Testis (tissue), 2 donors: ENCODE measurements at regions not wholly inside any gene's neighbourhood (a gene's known extent, or its start where the extent isn't known, plus 50 kb on each side); places are given as distances from the start of the nearest gene placed in this dataset.
"Not testable (repeated sequence)": the region's sequence is repeated elsewhere in the genome, so short reads cannot be mapped to it uniquely, and the experiment has no call there.

Source experiments
- DNase-seq: peaks from one replicate; pipeline ENCODE4 v3.0.0-alpha.2; 2019
- H3K27ac ChIP-seq, 2 donors: fragments of 200-600 bp; sonication (generic); one replicate each; pipeline ENCODE4 v1.5.1; 2019
- H3K27me3 ChIP-seq: fragments of 200-600 bp; sonication (generic); one replicate; pipeline ENCODE4 v1.5.1; 2019
- H3K36me3 ChIP-seq: fragments of 200-600 bp; sonication (generic); one replicate; pipeline ENCODE4 v1.5.1; 2017; ENCODE audit warnings: low read depth; ENCODE audit errors: missing control alignments
- H3K4me1 ChIP-seq: fragments of 200-600 bp; sonication (generic); one replicate; pipeline ENCODE4 v1.5.1; 2019
- H3K4me3 ChIP-seq, 2 donors: fragments of 200-600 bp; sonication (generic); one replicate each; pipeline ENCODE4 v1.5.1; 2017 to 2019
- H3K9me3 ChIP-seq: fragments of 200-600 bp; sonication (generic); one replicate; pipeline ENCODE4 v1.5.1; 2017
- POLR2A ChIP-seq: fragments of 450-650 bp; IDR thresholded peaks from one replicate; pipeline ENCODE4 v1.6.1; 2017; ENCODE audit warnings: antibody characterized with exemption, mild to moderate bottlenecking, moderate library complexity
- WGBS, 2 donors: methylation state at CpG; one replicate each; pipeline ENCODE4 v1.1.5; 2018; 5-methylcytosine and 5-hydroxymethylcytosine counted together
- intact Hi-C: fragments of 100-400 bp; cut with DNase I; formaldehyde crosslinking; loops from one replicate; pipeline ENCODE4 v1.15.1; 2023; ENCODE audit warnings: low total_unique reads
- small RNA-seq, 2 donors: library from RNA; depleted of rRNA; stranded (forward); fragments of <200 nt; gene quantifications; one replicate each; pipeline ENCODE3, GENCODE V24; 2016
- TF ChIP-seq, protein P1 (sequence below), 3 experiments: fragments of 450-650 bp in 2 of 3; fragments of 200-600 bp in 1 of 3; sonication (generic) in 1 of 3; IDR thresholded peaks; one replicate each; pipeline ENCODE4 v1.5.1; 2016 to 2019; ENCODE audit warnings: antibody characterized with exemption in 3 of 3, mild to moderate bottlenecking in 2 of 3, moderate library complexity in 1 of 3

DNA sequence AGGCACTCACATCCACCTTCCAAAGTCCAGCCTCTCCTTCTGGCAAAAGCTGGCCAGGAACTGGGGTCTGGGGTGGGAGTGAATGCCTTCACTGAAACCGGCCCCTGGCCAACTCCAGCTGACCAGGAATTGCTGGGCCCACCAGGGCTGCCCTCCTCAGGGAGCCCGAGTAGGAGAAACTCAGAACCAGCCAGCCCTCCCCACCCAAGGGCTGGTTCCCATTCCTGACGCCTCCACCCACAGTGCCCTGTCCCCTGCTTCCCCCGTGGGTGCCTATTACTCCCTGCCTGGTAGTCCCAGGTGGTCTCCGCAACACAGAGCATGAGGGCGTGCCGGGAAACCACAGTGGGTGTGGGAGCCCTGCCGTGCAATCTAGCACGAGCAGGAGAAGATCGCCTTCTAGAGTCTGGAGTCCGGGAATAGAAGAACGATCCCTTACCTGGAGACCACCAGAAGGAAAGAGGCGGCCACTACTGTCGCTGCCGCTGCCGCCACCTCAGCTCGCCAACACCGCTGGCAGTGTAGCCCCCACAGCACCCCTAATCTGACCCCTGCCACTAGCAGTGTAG is 178.8 kb downstream of the POTEB3 start:
- DNase-seq: peak; percentile 20
- TF ChIP-seq POLR2A: no peak
- TF ChIP-seq, protein P1, sequence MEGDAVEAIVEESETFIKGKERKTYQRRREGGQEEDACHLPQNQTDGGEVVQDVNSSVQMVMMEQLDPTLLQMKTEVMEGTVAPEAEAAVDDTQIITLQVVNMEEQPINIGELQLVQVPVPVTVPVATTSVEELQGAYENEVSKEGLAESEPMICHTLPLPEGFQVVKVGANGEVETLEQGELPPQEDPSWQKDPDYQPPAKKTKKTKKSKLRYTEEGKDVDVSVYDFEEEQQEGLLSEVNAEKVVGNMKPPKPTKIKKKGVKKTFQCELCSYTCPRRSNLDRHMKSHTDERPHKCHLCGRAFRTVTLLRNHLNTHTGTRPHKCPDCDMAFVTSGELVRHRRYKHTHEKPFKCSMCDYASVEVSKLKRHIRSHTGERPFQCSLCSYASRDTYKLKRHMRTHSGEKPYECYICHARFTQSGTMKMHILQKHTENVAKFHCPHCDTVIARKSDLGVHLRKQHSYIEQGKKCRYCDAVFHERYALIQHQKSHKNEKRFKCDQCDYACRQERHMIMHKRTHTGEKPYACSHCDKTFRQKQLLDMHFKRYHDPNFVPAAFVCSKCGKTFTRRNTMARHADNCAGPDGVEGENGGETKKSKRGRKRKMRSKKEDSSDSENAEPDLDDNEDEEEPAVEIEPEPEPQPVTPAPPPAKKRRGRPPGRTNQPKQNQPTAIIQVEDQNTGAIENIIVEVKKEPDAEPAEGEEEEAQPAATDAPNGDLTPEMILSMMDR (IDR thresholded peaks at IDR 0.05): no peak
- 74 to 78% methylated on average over 12 to 18 of the region's 18 CpGs for WGBS, 2 donors
- H3K27ac ChIP-seq: no peak overlapping the region
- no peaks in the 10 kb centered on the region for H3K27me3 ChIP-seq
- H3K4me1 ChIP-seq: no peaks in the 10 kb centered on the region
- H3K36me3 ChIP-seq: no peaks in the 10 kb centered on the region
- H3K4me3 ChIP-seq: peak overlapping the region; percentile 39 to 53
- H3K9me3 ChIP-seq: no peaks in the 10 kb centered on the region
- intact Hi-C loops: no loop called here

- H3K27ac ChIP-seq: no peak overlapping the region
- no peaks in the 10 kb centered on the region for H3K9me3 ChIP-seq
- peak overlapping the region; percentile 39 to 53 for H3K4me3 ChIP-seq
- WGBS, 2 donors: 73 to 76% methylated on average over 15 of the region's 15 CpGs
- no peaks in the 10 kb centered on the region for H3K4me1 ChIP-seq
- H3K27me3 ChIP-seq: no peaks in the 10 kb centered on the region
- peak; percentile 26 for DNase-seq
- H3K36me3 ChIP-seq: no peaks in the 10 kb centered on the region
- intact Hi-C loops: no loop called here
- TF ChIP-seq, protein P1 (IDR thresholded peaks at IDR 0.05): no peak
- no peak for TF ChIP-seq POLR2A
Measured at GRCh38 chr15:21260966-21261395, 179.3 kb downstream of the POTEB3 start.

DNA sequence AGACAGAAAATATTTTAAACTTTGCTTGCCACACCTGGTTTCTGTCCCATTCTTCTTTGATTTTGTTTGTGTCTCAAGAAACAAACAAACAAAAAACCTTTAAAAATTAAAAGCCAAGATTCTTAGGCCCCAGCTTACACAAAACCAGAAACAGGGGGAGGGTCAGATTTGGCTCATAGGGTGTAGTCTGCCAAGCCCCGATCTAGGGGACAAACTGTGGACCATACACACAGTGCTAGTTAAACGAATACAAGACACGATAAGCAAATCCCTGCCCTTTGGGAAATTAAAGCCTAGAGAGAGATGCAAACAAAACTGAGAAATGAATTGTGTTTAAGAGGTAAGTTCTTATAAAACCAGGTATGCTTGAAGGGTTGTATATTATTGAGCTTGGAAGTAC is 181.7 kb downstream of the POTEB3 start:
- H3K4me3 ChIP-seq, H3K27ac ChIP-seq, intact Hi-C loops, H3K4me1 ChIP-seq, H3K9me3 ChIP-seq, H3K27me3 ChIP-seq, H3K36me3 ChIP-seq: not testable (repeated sequence)
- DNase-seq: peak; percentile 14
- WGBS, 2 donors: 54 to 58% methylated on average over 3 of the region's 3 CpGs

- H3K27me3 ChIP-seq, H3K4me1 ChIP-seq, H3K4me3 ChIP-seq, H3K36me3 ChIP-seq, DNase-seq, H3K27ac ChIP-seq, H3K9me3 ChIP-seq, intact Hi-C loops: not testable (repeated sequence)
- WGBS, 2 donors: 60 to 79% methylated on average over 5 of the region's 5 CpGs
Measured at GRCh38 chr15:21249508-21250019, 190.7 kb downstream of the POTEB3 start.

Small RNA genes lying in the stretch of these regions (small RNA-seq; reads per million reads assigned to genes)
- gene RNU6-1235P: 0 reads per million in 2 donors
